ENCODE measurements at regions not wholly inside any gene's neighbourhood (a gene's known extent, or its start where the extent isn't known, plus 50 kb on each side); places are given as distances from the start of the nearest gene placed in this dataset.

DNA sequence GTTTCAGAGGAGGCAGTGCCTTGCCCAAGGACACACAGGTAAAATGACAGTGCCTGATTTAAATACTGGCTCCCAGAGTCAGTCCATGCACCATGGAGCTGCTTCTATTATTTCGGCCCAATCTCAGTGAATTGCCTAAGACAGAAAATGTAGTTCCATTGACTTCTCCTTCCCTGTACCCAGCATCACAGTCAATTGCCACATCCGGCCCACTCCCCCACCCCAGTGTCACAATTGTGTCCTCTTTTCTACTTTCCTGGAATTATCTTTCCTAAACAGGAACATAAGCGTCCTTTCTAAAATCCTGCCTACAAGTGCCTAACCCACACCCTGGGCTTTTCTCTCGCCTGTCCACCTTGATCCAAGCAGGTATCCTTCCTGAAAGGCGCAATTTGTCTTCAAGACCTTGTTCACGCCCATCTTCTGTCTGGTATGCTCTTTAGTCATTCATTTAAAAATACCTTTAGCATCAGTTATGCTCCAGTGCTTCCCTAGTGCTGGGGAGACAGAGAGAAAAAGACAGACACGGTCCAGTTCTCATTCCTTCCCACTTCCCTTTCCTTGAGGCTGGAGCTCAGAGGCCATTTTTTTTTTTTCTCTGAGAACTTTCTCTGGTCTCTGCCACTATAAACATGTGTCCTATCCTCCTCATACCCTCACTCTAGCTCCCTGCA lies 411.4 kb downstream of the LIG4 start:
- TF ChIP-seq, protein P1, sequence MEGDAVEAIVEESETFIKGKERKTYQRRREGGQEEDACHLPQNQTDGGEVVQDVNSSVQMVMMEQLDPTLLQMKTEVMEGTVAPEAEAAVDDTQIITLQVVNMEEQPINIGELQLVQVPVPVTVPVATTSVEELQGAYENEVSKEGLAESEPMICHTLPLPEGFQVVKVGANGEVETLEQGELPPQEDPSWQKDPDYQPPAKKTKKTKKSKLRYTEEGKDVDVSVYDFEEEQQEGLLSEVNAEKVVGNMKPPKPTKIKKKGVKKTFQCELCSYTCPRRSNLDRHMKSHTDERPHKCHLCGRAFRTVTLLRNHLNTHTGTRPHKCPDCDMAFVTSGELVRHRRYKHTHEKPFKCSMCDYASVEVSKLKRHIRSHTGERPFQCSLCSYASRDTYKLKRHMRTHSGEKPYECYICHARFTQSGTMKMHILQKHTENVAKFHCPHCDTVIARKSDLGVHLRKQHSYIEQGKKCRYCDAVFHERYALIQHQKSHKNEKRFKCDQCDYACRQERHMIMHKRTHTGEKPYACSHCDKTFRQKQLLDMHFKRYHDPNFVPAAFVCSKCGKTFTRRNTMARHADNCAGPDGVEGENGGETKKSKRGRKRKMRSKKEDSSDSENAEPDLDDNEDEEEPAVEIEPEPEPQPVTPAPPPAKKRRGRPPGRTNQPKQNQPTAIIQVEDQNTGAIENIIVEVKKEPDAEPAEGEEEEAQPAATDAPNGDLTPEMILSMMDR (conservative IDR thresholded peaks at IDR 0.05; ENCODE audit: low read length) = no peak
- no peak for TF ChIP-seq EZH2phosphoT487 (IDR thresholded peaks at IDR 0.05; ENCODE audit: borderline replicate concordance)
